BJ (cell line): ENCODE measurements at regions not wholly inside any gene's neighbourhood (a gene's known extent, or its start where the extent isn't known, plus 50 kb on each side); places are given as distances from the start of the nearest gene placed in this dataset.

ENCODE experiments used
- CTCF ChIA-PET: fragments of 350-600 bp; formaldehyde crosslinking; extraction: SDS; loops from one replicate; lab custom pipeline; 2021; ENCODE audit warnings: antibody characterized with exemption, inconsistent platforms; lab: Yijun Ruan, JAX
- POLR2A ChIA-PET: fragments of 300-600 bp; sonication (Branson Sonifier 250); formaldehyde crosslinking; extraction: SDS; loops from one replicate; lab custom pipeline; 2021; ENCODE audit warnings: antibody characterized with exemption; lab: Charles Lee
- DNase-seq: peaks from one replicate; pipeline ENCODE4 v3.0.0-alpha.2; 2011; ENCODE audit warnings: low read depth
- H3K27me3 ChIP-seq: 2 replicates; pipeline ENCODE4 v1.6.0; 2011; ENCODE audit warnings: low read length; ENCODE audit not compliant: control insufficient read depth, insufficient read depth
- H3K36me3 ChIP-seq: 2 replicates; pipeline ENCODE4 v1.5.1; 2011; ENCODE audit warnings: low read length; ENCODE audit not compliant: control insufficient read depth, insufficient read depth
- H3K4me3 ChIP-seq: 2 replicates; pipeline ENCODE4 v1.5.1; 2011; ENCODE audit warnings: low read depth, mild to moderate bottlenecking, control low read depth, low read length
- TF ChIP-seq, protein P1 (sequence below): IDR thresholded peaks from 2 replicates; pipeline ENCODE4 v1.5.1; 2011; ENCODE audit warnings: low read depth, mild to moderate bottlenecking, control low read depth, inconsistent platforms, low read length, moderate library complexity; ENCODE audit not compliant: insufficient read depth

DNA sequence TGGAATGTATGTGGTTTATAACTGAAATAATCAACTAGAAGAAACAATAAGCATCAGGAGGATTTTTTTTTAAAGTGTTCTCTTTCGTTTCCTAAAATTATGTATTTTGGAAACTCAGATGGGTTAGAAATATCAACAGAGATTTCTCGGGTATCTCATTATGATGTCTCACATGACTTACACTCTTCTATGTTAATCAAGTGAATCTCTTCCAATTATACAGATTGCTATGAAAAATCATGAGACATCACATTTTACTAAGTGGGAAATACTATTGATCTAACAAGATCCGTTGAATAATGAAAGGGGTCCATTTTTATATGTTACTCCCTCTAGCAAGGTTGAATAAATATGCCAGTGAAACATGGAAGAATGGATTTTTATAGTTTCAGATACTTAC is 54.7 kb upstream of the NRIP1 start:
- TF ChIP-seq, protein P1, sequence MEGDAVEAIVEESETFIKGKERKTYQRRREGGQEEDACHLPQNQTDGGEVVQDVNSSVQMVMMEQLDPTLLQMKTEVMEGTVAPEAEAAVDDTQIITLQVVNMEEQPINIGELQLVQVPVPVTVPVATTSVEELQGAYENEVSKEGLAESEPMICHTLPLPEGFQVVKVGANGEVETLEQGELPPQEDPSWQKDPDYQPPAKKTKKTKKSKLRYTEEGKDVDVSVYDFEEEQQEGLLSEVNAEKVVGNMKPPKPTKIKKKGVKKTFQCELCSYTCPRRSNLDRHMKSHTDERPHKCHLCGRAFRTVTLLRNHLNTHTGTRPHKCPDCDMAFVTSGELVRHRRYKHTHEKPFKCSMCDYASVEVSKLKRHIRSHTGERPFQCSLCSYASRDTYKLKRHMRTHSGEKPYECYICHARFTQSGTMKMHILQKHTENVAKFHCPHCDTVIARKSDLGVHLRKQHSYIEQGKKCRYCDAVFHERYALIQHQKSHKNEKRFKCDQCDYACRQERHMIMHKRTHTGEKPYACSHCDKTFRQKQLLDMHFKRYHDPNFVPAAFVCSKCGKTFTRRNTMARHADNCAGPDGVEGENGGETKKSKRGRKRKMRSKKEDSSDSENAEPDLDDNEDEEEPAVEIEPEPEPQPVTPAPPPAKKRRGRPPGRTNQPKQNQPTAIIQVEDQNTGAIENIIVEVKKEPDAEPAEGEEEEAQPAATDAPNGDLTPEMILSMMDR: no peak
- POLR2A ChIA-PET: no interaction called here
- CTCF ChIA-PET: no interaction called here
- H3K27me3 ChIP-seq: no peaks in the 10 kb centered on the region
- no peak for DNase-seq
- no peak overlapping the region for H3K4me3 ChIP-seq
- no peaks in the 10 kb centered on the region for H3K36me3 ChIP-seq

- no peaks in the 10 kb centered on the region for H3K27me3 ChIP-seq
- no peak for DNase-seq
- POLR2A ChIA-PET: no interaction called here
- CTCF ChIA-PET: no interaction called here
- TF ChIP-seq, protein P1: no peak
- H3K36me3 ChIP-seq: no peaks in the 10 kb centered on the region
- H3K4me3 ChIP-seq: no peak overlapping the region
Measured at GRCh38 chr21:15121097-15121654, 56.4 kb upstream of the NRIP1 start.

DNA sequence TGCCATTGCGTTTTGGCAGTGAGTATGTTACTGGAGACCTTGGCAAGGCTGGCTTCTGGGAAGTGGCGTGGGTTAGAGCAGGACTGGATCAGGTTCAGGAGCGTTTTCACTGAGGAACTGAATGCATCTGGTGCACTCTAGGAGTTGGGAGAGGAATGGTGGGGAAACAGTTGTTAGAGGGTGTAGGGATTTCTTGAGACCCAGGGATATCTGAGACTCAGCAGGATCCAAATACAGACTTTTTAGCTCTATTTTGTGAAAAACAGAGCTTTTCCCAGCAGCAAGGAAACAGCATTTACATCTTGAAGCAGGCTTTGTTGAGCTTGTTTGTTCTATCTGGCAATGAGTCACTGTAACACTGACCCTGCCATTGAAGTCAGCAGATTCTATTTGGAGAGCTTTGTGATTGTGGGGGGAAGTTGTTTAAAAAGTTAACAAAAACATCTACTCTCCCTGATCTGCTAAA is 56.9 kb upstream of the NRIP1 start:
- H3K27me3 ChIP-seq: no peaks in the 10 kb centered on the region
- H3K4me3 ChIP-seq: no peak overlapping the region
- TF ChIP-seq, protein P1: no peak
- CTCF ChIA-PET: no interaction called here
- H3K36me3 ChIP-seq: no peaks in the 10 kb centered on the region
- POLR2A ChIA-PET: no interaction called here
- DNase-seq: no peak

GRCh38 chr21:15122241-15122640 is 57.4 kb upstream of the NRIP1 start:
- ChIA-PET CTCF (interaction anchor here (0.8 to 1.1 kb wide), 2 partner anchors 23 to 258 kb away, joined by 3 to 4 read pairs; no protein-coding TSS in a partner anchor), POLR2A (no interaction called here)
- H3K36me3 ChIP-seq: no peaks in the 10 kb centered on the region
- no peak overlapping the region for H3K4me3 ChIP-seq
- TF ChIP-seq, protein P1: no peak
- no peaks in the 10 kb centered on the region for H3K27me3 ChIP-seq
- no peak for DNase-seq

- TF ChIP-seq, protein P1: no peak
- no peaks in the 10 kb centered on the region for H3K27me3 ChIP-seq
- DNase-seq: no peak
- H3K4me3 ChIP-seq: no peak overlapping the region
- CTCF ChIA-PET: no interaction called here
- no peaks in the 10 kb centered on the region for H3K36me3 ChIP-seq
- POLR2A ChIA-PET: no interaction called here
Measured at GRCh38 chr21:15124731-15125130, 59.9 kb upstream of the NRIP1 start.
